ENCODE measurements at regions not wholly inside any gene's neighbourhood (a gene's known extent, or its start where the extent isn't known, plus 50 kb on each side); places are given as distances from the start of the nearest gene placed in this dataset.

GRCh38 chr16:79328402-79329165, 272.0 kb downstream of the MAF start:
- DNase-seq (ENCODE audit: low read depth): no peak
- in situ Hi-C loops (cut with HindIII; ENCODE audit: low pct_unique_long_range_greater_than_20kb, low sequenced_read_pairs): no loop called here

DNA sequence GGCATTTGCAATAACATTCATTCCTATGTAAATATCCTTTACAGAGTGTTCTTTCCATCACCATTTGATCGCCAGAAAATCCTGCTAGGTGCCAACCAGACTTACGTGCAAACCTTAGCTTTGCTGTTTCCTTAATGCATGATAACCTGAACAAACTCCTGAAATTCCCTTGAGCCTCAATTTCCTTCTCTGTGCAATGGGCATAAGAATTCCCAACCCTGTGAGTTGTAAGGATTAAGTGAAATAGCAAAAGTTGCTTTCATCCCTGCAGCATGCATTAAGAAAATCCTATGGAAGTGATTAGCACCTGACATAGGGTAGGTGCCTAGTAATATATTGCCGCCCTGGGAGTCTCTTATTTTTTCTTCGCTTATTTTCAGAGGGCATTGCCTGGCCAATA, 272.7 kb downstream of the MAF start:
- no peak for DNase-seq (ENCODE audit: low read depth)
- in situ Hi-C loops (cut with HindIII; ENCODE audit: low pct_unique_long_range_greater_than_20kb, low sequenced_read_pairs): no loop called here

- in situ Hi-C loops (cut with HindIII; ENCODE audit: low pct_unique_long_range_greater_than_20kb, low sequenced_read_pairs): no loop called here
- DNase-seq (ENCODE audit: low read depth): no peak
Measured at GRCh38 chr16:79326549-79326948, 274.0 kb downstream of the MAF start.

DNA sequence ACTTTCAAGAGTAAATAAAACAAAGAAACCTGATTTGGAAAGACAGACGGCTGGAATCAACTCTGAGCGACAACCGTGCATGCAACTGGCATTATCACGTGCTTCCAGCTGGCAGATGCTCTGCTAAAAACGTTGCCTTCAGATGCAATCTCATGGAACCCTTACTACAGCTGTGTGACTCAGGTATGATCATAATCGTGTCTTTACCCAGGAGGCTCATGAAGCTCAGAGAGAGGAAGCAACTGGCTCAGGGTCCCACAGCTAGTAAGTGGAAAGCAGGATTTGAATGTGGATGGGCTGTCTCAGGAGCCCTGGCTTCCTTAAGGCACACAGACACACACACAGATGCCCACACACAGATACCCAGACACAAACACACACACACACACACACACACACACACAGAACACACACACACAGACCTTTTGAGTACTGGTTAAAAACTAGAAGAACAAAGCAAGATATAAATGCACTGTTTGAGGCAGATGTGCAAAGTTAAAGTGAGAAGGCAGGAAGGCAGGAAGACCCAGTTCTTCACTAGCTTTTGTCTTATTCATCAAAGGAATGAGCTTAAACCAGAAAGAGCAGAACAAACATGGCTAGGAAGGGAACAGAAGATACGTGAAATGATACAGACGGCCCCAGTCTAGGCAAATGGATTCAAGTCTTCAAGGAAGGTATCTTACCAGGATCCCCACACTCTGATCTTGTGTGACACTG, 275.2 kb downstream of the MAF start:
- in situ Hi-C loops (cut with HindIII; ENCODE audit: low pct_unique_long_range_greater_than_20kb, low sequenced_read_pairs): no loop called here
- no peak for DNase-seq (ENCODE audit: low read depth)

DNA sequence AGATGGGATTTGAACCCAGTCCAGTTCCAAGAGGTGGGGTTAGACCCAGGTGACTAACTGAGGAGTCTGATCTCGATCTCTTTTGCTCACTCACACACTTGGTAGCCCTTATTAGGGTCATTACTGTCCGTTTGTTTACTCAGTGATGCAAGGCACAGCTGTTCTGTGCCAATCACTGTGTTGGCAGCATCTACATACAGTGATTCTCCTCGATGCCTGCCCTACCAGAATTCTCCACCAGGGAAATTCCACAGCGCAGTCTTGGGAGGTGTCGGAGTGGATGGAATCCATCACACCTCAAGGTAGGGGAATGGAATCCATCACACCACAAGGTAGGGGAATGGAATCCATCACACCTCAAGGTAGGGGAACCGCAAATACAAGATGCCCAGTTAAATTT, 279.6 kb downstream of the MAF start:
- in situ Hi-C loops (cut with HindIII; ENCODE audit: low pct_unique_long_range_greater_than_20kb, low sequenced_read_pairs): no loop called here
- DNase-seq (ENCODE audit: low read depth): no peak

DNA sequence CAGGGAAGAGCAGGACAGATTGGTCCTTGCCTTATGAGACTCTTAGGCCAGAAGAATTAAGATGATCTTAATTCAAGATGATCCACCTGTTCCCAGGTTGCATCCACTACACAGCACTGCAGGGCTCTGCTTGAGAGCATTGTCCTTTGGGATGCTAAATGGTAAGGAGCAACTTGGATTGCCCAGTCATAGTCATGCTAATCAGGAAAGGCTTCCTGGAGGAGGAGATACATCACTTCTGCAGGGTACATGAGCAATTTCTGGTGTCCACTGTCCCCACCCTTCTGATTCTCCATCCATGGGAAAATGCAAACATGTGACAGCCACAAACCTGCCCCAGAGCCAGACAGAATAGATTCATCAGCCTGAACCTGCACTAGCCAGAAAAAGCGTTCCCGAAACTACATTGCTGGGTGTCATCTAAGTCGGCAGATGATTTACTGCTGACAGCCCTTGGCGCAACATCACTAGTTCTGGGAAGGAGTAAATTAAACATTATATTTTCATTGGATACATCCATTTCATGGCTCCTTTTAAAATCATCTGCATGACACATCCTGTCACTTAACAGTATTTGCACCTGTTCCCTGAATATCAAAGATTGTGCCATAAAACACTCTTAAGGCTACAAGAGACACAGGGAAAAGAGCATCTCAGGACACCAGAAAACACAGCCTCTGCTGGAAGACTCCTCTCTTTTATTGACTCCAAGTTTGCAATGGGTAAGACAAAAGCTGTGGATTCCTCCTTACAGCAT, 282.2 kb downstream of the MAF start:
- in situ Hi-C loops (cut with HindIII; ENCODE audit: low pct_unique_long_range_greater_than_20kb, low sequenced_read_pairs): no loop called here
- DNase-seq (ENCODE audit: low read depth): no peak

DNA sequence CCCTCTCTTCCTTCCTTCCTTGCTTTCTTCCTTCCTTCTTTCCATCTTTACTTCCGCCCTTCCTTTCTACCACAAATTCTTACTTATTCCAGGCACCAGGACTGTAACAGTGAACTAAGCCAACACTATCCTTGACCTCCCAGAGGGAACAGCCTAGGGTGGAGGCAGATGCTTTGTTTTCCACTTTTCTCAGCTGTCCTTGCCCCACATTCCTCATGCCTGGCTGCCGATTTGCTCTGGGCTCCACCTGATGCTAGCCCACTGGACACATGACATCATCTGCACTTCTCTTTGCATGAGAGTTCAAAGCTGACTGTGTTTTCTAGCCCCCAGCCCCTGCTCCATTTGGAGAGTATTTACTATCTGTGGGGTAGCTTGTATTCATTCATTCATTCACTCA, 283.0 kb downstream of the MAF start:
- in situ Hi-C loops (cut with HindIII; ENCODE audit: low pct_unique_long_range_greater_than_20kb, low sequenced_read_pairs): no loop called here
- DNase-seq (ENCODE audit: low read depth): no peak

GRCh38 chr16:79317026-79317425, 283.5 kb downstream of the MAF start:
- DNase-seq (ENCODE audit: low read depth): no peak
- in situ Hi-C loops (cut with HindIII; ENCODE audit: low pct_unique_long_range_greater_than_20kb, low sequenced_read_pairs): no loop called here

DNA sequence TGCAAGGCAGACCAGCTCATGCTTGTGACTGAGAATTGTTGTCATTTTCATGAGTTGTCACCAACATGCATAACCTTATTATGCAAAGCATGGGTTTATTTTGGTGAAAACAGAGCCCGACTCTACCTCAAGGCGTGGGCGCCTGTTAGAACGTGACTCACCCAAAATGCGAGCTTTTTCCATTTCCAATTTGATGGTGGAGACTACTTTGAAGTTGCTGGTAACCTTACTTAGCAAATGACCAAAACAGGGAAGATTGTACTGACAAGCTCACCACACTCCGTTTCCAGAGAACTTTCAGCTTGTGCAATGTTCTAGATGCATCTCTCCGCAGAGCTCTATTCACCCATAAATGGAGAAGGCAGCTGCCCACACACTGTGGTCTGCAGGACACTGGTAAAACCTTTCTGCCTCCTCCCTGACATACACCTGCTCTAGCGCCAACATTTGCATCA, 284.5 kb downstream of the MAF start:
- in situ Hi-C loops (cut with HindIII; ENCODE audit: low pct_unique_long_range_greater_than_20kb, low sequenced_read_pairs): no loop called here

DNA sequence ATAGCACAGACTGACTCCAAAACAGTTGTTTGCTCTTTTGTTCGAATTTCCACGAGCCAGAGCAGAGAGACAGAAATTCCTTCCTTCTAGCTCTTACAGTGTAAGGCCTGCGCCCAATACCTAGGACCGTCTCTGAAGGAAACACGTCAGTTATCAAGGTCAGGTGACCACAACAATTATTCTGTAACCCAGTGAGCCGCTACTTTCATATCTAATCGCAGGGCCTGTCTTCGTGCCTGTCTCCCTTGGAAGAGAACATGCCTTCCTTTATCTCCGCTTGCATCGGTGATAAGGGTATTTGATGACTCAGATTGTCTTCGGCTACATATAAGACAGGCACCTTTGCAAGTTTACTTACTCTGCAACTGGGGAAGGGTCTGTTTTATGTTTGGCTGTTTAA, 288.0 kb downstream of the MAF start:
- no peak for DNase-seq (ENCODE audit: low read depth)
- in situ Hi-C loops (cut with HindIII; ENCODE audit: low pct_unique_long_range_greater_than_20kb, low sequenced_read_pairs): no loop called here

More for the DNA sequence above, 284.5 kb downstream of the MAF start:
- DNase-seq (ENCODE audit: low read depth): no peak

DNA sequence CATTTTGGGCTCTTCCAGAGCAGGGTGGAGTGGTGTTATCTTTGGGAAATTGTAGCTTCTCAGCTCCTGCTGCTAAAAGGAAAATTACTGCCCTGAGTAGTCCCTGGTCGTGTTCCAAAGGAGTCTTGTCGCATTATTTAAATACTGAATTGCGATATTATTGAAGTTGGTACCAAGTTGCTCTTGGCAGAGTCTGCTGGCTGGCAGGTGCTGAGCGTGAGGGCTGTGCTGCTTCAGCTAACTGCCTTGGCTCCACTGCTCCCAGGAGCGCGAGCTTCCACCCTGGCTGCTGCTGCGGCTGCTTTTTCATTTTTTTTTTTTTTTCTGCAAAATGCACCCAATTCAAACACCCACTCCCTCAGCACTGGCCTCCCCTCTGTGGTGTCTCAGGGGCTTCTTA, 289.8 kb downstream of the MAF start:
- in situ Hi-C loops (cut with HindIII; ENCODE audit: low pct_unique_long_range_greater_than_20kb, low sequenced_read_pairs): no loop called here

DNA sequence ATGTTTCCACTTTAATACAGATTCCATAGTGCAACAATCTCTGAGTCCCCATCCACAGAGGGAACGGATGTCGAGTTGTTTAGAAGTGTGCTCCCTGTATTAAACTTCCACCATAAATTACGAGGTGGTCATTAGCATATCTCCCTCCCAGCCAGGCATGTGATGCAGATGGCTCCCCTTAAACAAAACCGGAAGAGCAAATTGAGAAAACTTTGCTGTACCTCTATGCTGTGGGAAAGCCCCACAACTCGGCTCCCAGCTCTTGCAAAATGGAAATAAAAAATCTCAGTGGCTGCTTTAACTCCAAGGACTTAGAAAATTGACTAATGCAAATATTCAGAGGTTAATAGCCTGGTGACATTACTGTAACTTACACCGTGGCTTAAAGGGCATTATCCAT, 290.9 kb downstream of the MAF start:
- no peak for DNase-seq (ENCODE audit: low read depth)
- in situ Hi-C loops (cut with HindIII; ENCODE audit: low pct_unique_long_range_greater_than_20kb, low sequenced_read_pairs): no loop called here

More for the DNA sequence above, 289.8 kb downstream of the MAF start:
- DNase-seq (ENCODE audit: low read depth): no peak

DNA sequence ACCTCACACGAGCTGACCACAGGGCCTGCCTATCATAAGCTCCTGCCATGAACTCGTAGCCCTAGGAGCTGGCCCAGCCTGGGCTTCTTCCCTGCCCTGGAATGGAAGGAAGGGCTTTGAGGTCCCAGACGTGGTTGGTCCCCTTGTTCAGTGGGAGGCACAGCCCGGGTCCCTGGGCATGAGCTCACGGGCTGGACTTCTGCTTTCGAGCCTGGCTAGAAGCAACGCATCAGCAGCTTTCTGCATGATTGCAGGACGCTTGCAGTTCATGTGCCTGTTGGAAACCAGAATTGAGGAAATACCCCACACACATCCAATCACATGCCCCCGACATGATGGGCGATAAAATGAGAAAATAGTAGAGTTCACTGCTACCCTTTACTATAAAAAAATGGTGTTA, 293.3 kb downstream of the MAF start:
- in situ Hi-C loops (cut with HindIII; ENCODE audit: low pct_unique_long_range_greater_than_20kb, low sequenced_read_pairs): no loop called here
- DNase-seq (ENCODE audit: low read depth): no peak

- in situ Hi-C loops (cut with HindIII; ENCODE audit: low pct_unique_long_range_greater_than_20kb, low sequenced_read_pairs): no loop called here
- DNase-seq (ENCODE audit: low read depth): no peak
Measured at GRCh38 chr16:79305074-79305473, 295.5 kb downstream of the MAF start.

GRCh38 chr16:79303959-79304387, 296.6 kb downstream of the MAF start:
- in situ Hi-C loops (cut with HindIII; ENCODE audit: low pct_unique_long_range_greater_than_20kb, low sequenced_read_pairs): no loop called here
- no peak for DNase-seq (ENCODE audit: low read depth)

DNA sequence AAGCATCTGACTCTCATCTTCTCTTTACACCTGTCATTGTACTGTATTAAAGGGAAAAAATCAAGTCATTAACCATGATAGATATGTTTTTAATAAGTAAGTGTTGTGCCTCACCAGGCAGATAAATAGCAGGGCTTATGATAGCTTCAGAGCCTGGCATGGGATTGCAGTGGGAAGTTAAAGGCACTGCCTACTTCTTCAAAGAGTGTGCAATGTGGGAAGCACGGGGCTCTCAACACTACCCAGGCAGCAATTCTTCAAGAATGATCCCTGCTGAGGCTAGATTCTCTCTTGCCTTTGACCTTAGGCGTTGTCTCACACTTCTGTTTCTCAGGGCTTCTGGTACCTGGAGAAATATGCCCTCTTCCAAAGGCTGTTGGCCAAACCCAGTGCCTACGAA, 297.3 kb downstream of the MAF start:
- in situ Hi-C loops (cut with HindIII; ENCODE audit: low pct_unique_long_range_greater_than_20kb, low sequenced_read_pairs): no loop called here
- no peak for DNase-seq (ENCODE audit: low read depth)

- in situ Hi-C loops (cut with HindIII; ENCODE audit: low pct_unique_long_range_greater_than_20kb, low sequenced_read_pairs): no loop called here
- no peak for DNase-seq (ENCODE audit: low read depth)
Measured at GRCh38 chr16:79302731-79303130, 297.8 kb downstream of the MAF start.

DNA sequence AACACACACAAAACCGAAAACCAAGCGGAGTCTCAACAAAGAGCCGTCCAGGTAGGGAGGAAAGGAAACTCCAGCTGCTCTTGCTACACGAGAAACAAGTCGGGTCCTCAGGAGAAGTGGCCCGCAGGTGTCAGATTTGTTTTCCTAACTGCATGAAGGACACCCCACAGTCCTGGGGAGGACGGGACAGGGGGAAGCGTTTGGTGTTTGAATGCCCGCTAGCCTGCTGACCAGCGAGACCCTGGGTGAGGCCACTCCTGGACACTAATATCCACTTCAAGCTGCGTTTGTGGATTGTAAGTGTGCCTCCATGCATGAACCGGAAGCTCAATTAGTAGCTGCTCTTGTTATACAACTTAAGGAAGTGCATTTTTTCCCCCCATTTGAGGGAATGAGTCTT, 299.5 kb downstream of the MAF start:
- in situ Hi-C loops (cut with HindIII; ENCODE audit: low pct_unique_long_range_greater_than_20kb, low sequenced_read_pairs): no loop called here
- no peak for DNase-seq (ENCODE audit: low read depth)

Measured in Caki2 (cell line).